ENCODE measurements at regions not wholly inside any gene's neighbourhood (a gene's known extent, or its start where the extent isn't known, plus 50 kb on each side); places are given as distances from the start of the nearest gene placed in this dataset.

DNA sequence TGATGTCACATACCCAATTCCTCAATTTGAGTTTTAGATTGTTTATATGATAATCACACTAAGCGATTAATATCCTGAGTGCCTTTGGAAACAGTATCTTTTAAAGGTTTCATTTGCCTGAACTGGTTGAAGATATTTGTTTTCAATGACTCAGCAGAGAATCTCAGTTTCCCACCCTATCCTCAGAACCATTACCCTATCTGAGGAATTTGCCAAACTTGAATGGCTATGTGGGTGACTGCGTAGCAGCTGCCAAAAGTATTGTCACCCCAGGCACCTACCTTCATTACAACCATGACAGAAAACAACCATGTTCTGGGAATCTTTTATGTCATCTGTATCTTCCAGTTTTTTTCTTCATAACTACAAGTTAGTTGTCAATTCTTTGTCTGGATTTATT is 440.1 kb upstream of the NBEA start:
- no peak overlapping the region for H3K27ac ChIP-seq (ENCODE audit: extremely low read depth, low read depth, low read length)
- H3K36me3 ChIP-seq (ENCODE audit: control insufficient read depth in 2 of 2, insufficient read depth in 1 of 2, low read length in 2 of 2) = no peaks in the 10 kb centered on the region
- H3K4me1 ChIP-seq (ENCODE audit: control insufficient read depth, insufficient read depth, low read length) = no peaks in the 10 kb centered on the region
- POLR2A ChIA-PET = no interaction called here
- no peak overlapping the region for H3K4me3 ChIP-seq (ENCODE audit: low read depth, low read length)
- TF ChIP-seq ZNF221 (tag by site-specific recombination; IDR thresholded peaks at IDR 0.05; ENCODE audit: borderline replicate concordance) (no peak), ZNF350 (tag by site-specific recombination; IDR thresholded peaks at IDR 0.05) (no peak), ZNF146 (tag by site-specific recombination; IDR thresholded peaks at IDR 0.05) (no peak)
- CTCF ChIA-PET = no interaction called here
- no peaks in the 10 kb centered on the region for H3K9me3 ChIP-seq (ENCODE audit: control insufficient read depth, insufficient read depth, low read depth, low read length)

DNA sequence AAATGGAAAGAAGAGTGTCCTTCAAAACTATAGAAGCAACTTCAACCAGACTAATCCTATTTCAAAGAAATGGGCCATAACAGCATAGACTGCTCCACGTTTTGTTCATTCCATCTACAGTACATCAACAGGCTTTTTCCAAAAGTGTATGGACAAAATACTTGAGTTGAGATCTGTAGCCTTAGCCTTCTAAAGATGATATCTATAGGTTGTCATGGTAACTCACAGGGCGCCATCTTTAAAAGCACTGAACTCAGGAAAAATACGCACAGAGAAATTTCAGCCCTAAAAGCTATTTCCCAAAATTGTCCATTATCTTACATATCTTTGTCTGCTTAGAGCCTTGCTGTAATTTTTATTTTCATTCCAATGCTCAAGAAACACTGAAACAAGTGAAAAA is 439.4 kb upstream of the NBEA start:
- no peak overlapping the region for H3K27ac ChIP-seq (ENCODE audit: extremely low read depth, low read depth, low read length)
- H3K4me3 ChIP-seq (ENCODE audit: low read depth, low read length) = no peak overlapping the region
- no peaks in the 10 kb centered on the region for H3K9me3 ChIP-seq (ENCODE audit: control insufficient read depth, insufficient read depth, low read depth, low read length)
- H3K4me1 ChIP-seq (ENCODE audit: control insufficient read depth, insufficient read depth, low read length) = no peaks in the 10 kb centered on the region
- POLR2A ChIA-PET = no interaction called here
- CTCF ChIA-PET = no interaction called here
- no peaks in the 10 kb centered on the region for H3K36me3 ChIP-seq (ENCODE audit: control insufficient read depth in 2 of 2, insufficient read depth in 1 of 2, low read length in 2 of 2)
- TF ChIP-seq SCRT2 (tag by site-specific recombination; IDR thresholded peaks at IDR 0.05) (no peak), GLIS1 (tag by site-specific recombination; IDR thresholded peaks at IDR 0.05) (no peak), ZNF670 (tag by site-specific recombination; IDR thresholded peaks at IDR 0.05; ENCODE audit: low read depth) (no peak), ZNF658 (tag by site-specific recombination; IDR thresholded peaks at IDR 0.05) (no peak), ZNF211 (tag by site-specific recombination; IDR thresholded peaks at IDR 0.05; ENCODE audit: low read depth) (no peak), ZNF341 (tag by site-specific recombination; IDR thresholded peaks at IDR 0.05; ENCODE audit: low read depth) (no peak)
- TF ChIP-seq, protein P1, sequence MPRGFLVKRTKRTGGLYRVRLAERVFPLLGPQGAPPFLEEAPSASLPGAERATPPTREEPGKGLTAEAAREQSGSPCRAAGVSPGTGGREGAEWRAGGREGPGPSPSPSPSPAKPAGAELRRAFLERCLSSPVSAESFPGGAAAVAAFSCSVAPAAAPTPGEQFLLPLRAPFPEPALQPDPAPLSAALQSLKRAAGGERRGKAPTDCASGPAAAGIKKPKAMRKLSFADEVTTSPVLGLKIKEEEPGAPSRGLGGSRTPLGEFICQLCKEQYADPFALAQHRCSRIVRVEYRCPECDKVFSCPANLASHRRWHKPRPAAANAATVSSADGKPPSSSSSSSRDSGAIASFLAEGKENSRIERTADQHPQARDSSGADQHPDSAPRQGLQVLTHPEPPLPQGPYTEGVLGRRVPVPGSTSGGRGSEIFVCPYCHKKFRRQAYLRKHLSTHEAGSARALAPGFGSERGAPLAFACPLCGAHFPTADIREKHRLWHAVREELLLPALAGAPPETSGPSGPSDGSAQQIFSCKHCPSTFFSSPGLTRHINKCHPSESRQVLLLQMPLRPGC (tag by site-specific recombination; IDR thresholded peaks at IDR 0.05) = no peak
- TF ChIP-seq, protein P2, sequence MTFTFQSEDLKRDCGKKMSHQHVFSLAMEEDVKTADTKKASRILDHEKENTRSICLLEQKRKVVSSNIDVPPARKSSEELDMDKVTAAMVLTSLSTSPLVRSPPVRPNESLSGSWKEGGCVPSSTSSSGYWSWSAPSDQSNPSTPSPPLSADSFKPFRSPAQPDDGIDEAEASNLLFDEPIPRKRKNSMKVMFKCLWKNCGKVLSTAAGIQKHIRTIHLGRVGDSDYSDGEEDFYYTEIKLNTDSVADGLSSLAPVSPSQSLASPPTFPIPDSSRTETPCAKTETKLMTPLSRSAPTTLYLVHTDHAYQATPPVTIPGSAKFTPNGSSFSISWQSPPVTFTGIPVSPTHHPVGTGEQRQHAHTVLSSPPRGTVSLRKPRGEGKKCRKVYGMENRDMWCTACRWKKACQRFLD (tag by site-specific recombination; IDR thresholded peaks at IDR 0.05) = no peak
- TF ChIP-seq, protein P3, sequence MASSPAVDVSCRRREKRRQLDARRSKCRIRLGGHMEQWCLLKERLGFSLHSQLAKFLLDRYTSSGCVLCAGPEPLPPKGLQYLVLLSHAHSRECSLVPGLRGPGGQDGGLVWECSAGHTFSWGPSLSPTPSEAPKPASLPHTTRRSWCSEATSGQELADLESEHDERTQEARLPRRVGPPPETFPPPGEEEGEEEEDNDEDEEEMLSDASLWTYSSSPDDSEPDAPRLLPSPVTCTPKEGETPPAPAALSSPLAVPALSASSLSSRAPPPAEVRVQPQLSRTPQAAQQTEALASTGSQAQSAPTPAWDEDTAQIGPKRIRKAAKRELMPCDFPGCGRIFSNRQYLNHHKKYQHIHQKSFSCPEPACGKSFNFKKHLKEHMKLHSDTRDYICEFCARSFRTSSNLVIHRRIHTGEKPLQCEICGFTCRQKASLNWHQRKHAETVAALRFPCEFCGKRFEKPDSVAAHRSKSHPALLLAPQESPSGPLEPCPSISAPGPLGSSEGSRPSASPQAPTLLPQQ (tag by site-specific recombination; IDR thresholded peaks at IDR 0.05) = no peak

DNA sequence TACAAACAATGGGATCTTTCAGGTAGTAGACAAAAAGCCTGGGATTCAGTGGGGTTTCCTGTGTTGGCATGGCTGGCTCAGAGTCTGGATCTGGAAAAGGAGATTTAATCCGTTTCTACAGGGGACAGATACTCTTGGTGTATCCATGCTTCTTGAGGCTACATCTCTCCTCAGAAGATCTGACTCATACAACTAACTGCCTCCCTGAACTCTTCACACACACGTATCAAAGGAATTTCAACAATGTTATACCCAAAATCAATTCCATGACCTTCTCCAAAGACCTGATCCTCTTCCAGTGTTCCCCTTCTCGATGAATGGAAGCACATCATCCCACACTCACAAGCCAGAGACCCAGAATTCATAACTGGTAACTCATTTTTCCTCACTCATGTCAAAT is 435.3 kb upstream of the NBEA start:
- H3K4me3 ChIP-seq (ENCODE audit: low read depth, low read length) = no peak overlapping the region
- TF ChIP-seq ZNF37A (tag by site-specific recombination; IDR thresholded peaks at IDR 0.05) (no peak), ZNF623 (tag by site-specific recombination; IDR thresholded peaks at IDR 0.05) (no peak), ZEB2 (tag by site-specific recombination; IDR thresholded peaks at IDR 0.05) (no peak), ZNF777 (tag by site-specific recombination; IDR thresholded peaks at IDR 0.05; ENCODE audit: borderline replicate concordance) (no peak)
- TF ChIP-seq, protein P4, sequence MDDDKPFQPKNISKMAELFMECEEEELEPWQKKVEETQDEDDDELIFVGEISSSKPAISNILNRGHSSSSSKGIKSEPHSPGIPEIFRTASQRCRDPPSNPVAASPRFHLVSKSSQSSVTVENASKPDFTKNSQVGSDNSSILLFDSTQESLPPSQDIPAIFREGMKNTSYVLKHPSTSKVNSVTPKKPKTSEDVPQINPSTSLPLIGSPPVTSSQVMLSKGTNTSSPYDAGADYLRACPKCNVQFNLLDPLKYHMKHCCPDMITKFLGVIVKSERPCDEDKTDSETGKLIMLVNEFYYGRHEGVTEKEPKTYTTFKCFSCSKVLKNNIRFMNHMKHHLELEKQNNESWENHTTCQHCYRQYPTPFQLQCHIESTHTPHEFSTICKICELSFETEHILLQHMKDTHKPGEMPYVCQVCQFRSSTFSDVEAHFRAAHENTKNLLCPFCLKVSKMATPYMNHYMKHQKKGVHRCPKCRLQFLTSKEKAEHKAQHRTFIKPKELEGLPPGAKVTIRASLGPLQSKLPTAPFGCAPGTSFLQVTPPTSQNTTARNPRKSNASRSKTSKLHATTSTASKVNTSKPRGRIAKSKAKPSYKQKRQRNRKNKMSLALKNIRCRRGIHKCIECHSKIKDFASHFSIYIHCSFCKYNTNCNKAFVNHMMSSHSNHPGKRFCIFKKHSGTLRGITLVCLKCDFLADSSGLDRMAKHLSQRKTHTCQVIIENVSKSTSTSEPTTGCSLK (tag by site-specific recombination; IDR thresholded peaks at IDR 0.05) = no peak
- TF ChIP-seq, protein P5, sequence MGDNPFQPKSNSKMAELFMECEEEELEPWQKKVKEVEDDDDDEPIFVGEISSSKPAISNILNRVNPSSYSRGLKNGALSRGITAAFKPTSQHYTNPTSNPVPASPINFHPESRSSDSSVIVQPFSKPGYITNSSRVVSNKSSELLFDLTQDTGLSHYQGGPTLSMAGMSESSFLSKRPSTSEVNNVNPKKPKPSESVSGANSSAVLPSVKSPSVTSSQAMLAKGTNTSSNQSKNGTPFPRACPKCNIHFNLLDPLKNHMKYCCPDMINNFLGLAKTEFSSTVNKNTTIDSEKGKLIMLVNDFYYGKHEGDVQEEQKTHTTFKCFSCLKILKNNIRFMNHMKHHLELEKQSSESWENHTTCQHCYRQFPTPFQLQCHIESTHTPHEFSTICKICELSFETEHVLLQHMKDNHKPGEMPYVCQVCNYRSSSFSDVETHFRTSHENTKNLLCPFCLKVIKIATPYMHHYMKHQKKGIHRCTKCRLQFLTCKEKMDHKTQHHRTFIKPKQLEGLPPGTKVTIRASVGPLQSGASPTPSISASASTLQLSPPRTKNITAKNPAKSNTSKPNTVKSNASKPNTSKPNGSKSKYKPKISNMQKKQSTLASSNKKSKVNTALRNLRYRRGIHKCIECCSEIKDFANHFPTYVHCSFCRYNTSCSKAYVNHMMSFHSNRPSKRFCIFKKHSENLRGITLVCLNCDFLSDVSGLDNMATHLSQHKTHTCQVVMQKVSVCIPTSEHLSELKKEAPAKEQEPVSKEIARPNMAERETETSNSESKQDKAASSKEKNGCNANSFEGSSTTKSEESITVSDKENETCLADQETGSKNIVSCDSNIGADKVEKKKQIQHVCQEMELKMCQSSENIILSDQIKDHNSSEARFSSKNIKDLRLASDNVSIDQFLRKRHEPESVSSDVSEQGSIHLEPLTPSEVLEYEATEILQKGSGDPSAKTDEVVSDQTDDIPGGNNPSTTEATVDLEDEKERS (tag by site-specific recombination; IDR thresholded peaks at IDR 0.05) = no peak
- no peaks in the 10 kb centered on the region for H3K4me1 ChIP-seq (ENCODE audit: control insufficient read depth, insufficient read depth, low read length)
- no peaks in the 10 kb centered on the region for H3K9me3 ChIP-seq (ENCODE audit: control insufficient read depth, insufficient read depth, low read depth, low read length)
- ChIA-PET CTCF (no interaction called here), POLR2A (no interaction called here)
- no peak overlapping the region for H3K27ac ChIP-seq (ENCODE audit: extremely low read depth, low read depth, low read length)
- no peaks in the 10 kb centered on the region for H3K36me3 ChIP-seq (ENCODE audit: control insufficient read depth in 2 of 2, insufficient read depth in 1 of 2, low read length in 2 of 2)
